ENCODE measurements at regions not wholly inside any gene's neighbourhood (a gene's known extent, or its start where the extent isn't known, plus 50 kb on each side); places are given as distances from the start of the nearest gene placed in this dataset.

- Histone ChIP-seq H3K27ac (ENCODE audit: low read depth) (no peak overlapping the region), H3K4me1 (ENCODE audit: insufficient read depth) (0 out of 2 replicates have a peak, but pooled peaks cover 5% of the 10 kb centered on the region), H3K4me3 (no peak overlapping the region), H3K36me3 (ENCODE audit: insufficient read depth) (no peaks in the 10 kb centered on the region), H3F3A (replicated peaks; ENCODE audit: low read depth) (no peaks in the 10 kb centered on the region), H2AFZ (no peak overlapping the region; the same call in 1 of the 2 replicates), H3K27me3 (ENCODE audit: insufficient read depth) (no peaks in the 10 kb centered on the region), H3K9me2 (ENCODE audit: insufficient read depth) (no peaks in the 10 kb centered on the region; the same call in 1 of the 2 replicates), H4K20me1 (replicated peaks; ENCODE audit: insufficient read depth) (no peaks in the 10 kb centered on the region), H3K79me2 (replicated peaks; ENCODE audit: insufficient read depth) (no peaks in the 10 kb centered on the region), H3K4me2 (no peak overlapping the region)
- H3K27me3 Mint-ChIP-seq (ENCODE audit: insufficient read depth, low read depth, poor library complexity) = peaks cover 2% of the 10 kb centered on the region
- H3K4me3 Mint-ChIP-seq = no peak overlapping the region
- H3K9me3 Mint-ChIP-seq = no peaks in the 10 kb centered on the region
- no peak overlapping the region for H3K27ac Mint-ChIP-seq
- ATAC-seq (no peak), DNase-seq (ENCODE audit: low spot score) (no peak)
- no peaks in the 10 kb centered on the region for H3K36me3 Mint-ChIP-seq (ENCODE audit: low read depth)
- peaks cover 5% of the 10 kb centered on the region; the same call in 2 of the 3 replicates for H3K4me1 Mint-ChIP-seq
- no peak for TF ChIP-seq POLR2AphosphoS5 (IDR thresholded peaks at IDR 0.05; ENCODE audit: low read depth)
- no peak for TF ChIP-seq STAT1 (IDR thresholded peaks at IDR 0.05; ENCODE audit: unreplicated experiment)
- TF ChIP-seq ZNF114 (CRISPR knock-in tag; IDR thresholded peaks at IDR 0.05) = no peak
- TF ChIP-seq REST (IDR thresholded peaks at IDR 0.05; ENCODE audit: unreplicated experiment) = no peak
- no peak for TF ChIP-seq ZNF331 (CRISPR knock-in tag; IDR thresholded peaks at IDR 0.05; ENCODE audit: low read depth)
- no peak for TF ChIP-seq NANOG (IDR thresholded peaks at IDR 0.05; ENCODE audit: borderline replicate concordance)
- no peak for TF ChIP-seq EZH2 (IDR thresholded peaks at IDR 0.05; ENCODE audit: low read depth, unreplicated experiment)
- no peak for TF ChIP-seq JUNB (IDR thresholded peaks at IDR 0.05; ENCODE audit: unreplicated experiment)
- TF ChIP-seq EZH2phosphoT487 (IDR thresholded peaks at IDR 0.05; ENCODE audit: unreplicated experiment) = no peak
- no peak for TF ChIP-seq CREB1 (CRISPR knock-in tag; IDR thresholded peaks at IDR 0.05; ENCODE audit: low read depth)
- TF ChIP-seq ETS1 (IDR thresholded peaks at IDR 0.05) = no peak
- TF ChIP-seq ZNF462 (CRISPR knock-in tag; IDR thresholded peaks at IDR 0.05) = no peak
- no peak for TF ChIP-seq CTCF (conservative IDR thresholded peaks at IDR 0.05; ENCODE audit: low read depth in 2 of 2)
Measured at GRCh38 chr4:57329279-57329678, 219.1 kb upstream of the IGFBP7 start.

Data from GM23338 (cell line).